Hepatocyte (in vitro differentiated cells): ENCODE measurements at regions not wholly inside any gene's neighbourhood (a gene's known extent, or its start where the extent isn't known, plus 50 kb on each side); places are given as distances from the start of the nearest gene placed in this dataset.
"Not testable (repeated sequence)": the region's sequence is repeated elsewhere in the genome, so short reads cannot be mapped to it uniquely, and the experiment has no call there.

Source experiments
- DNase-seq: peaks from one replicate; pipeline ENCODE4 v3.0.0-alpha.2; 2016; ENCODE audit warnings: low spot score
- H2AFZ ChIP-seq: fragments of 200-600 bp; sonication (generic); 2 replicates; pipeline ENCODE4 v1.6.0; 2016; ENCODE audit warnings: antibody characterized with exemption, mild to moderate bottlenecking
- H3K27ac ChIP-seq: fragments of 200-600 bp; sonication (generic); 2 replicates; pipeline ENCODE4 v1.5.1; 2016; ENCODE audit warnings: mild to moderate bottlenecking
- H3K27me3 ChIP-seq: fragments of 200-600 bp; sonication (generic); 2 replicates; pipeline ENCODE4 v1.6.1; 2016
- H3K36me3 ChIP-seq: fragments of 200-600 bp; sonication (generic); replicated peaks from 2 replicates; pipeline ENCODE4 v1.5.1; 2016; ENCODE audit warnings: low read depth; ENCODE audit not compliant: insufficient read depth
- H3K4me1 ChIP-seq: fragments of 200-600 bp; sonication (generic); 2 replicates; pipeline ENCODE4 v1.5.1; 2016; ENCODE audit warnings: mild to moderate bottlenecking, moderate library complexity; ENCODE audit not compliant: insufficient read depth
- H3K4me2 ChIP-seq: fragments of 200-600 bp; sonication (generic); 2 replicates; pipeline ENCODE4 v1.6.0; 2016
- H3K4me3 ChIP-seq: fragments of 200-600 bp; sonication (generic); 2 replicates; pipeline ENCODE4 v1.5.1; 2016; ENCODE audit warnings: mild to moderate bottlenecking
- H3K79me2 ChIP-seq: fragments of 200-600 bp; sonication (generic); 2 replicates; pipeline ENCODE4 v1.6.0; 2017; ENCODE audit warnings: mild to moderate bottlenecking
- H3K9me2 ChIP-seq: fragments of 200-600 bp; sonication (generic); replicated peaks from 2 replicates; pipeline ENCODE4 v1.6.0; 2017; ENCODE audit warnings: mild to moderate bottlenecking; ENCODE audit not compliant: insufficient read depth
- H3K9me3 ChIP-seq: fragments of 200-600 bp; sonication (generic); 2 replicates; pipeline ENCODE4 v1.5.1; 2016; ENCODE audit warnings: low read depth, mild to moderate bottlenecking
- H4K20me1 ChIP-seq: fragments of 200-600 bp; sonication (generic); 2 replicates; pipeline ENCODE4 v1.6.0; 2016; ENCODE audit warnings: mild to moderate bottlenecking; ENCODE audit not compliant: insufficient read depth, poor library complexity, severe bottlenecking
- WGBS: methylation state at CpG from one replicate; pipeline ENCODE4 v1.1.6; 2016; ENCODE audit warnings: low lambda C conversion rate; ENCODE audit errors: missing lambda C conversion rate; 5-methylcytosine and 5-hydroxymethylcytosine counted together
- small RNA-seq: library from RNA; depleted of rRNA; stranded (forward); fragments of <200 nt; gene quantifications from one replicate; pipeline ENCODE3, GENCODE V24; 2014

GRCh38 chr1:120232834-120233660 lies 56.7 kb upstream of the SEC22B start:
- H3K9me2 ChIP-seq, H3K27ac ChIP-seq, H2AFZ ChIP-seq, H3K4me1 ChIP-seq, H3K36me3 ChIP-seq, H3K9me3 ChIP-seq, H3K4me3 ChIP-seq, H3K79me2 ChIP-seq, H4K20me1 ChIP-seq, H3K27me3 ChIP-seq, DNase-seq: not testable (repeated sequence)
- WGBS = no CpG with 5 or more reads among the region's 53 CpGs
- H3K4me2 ChIP-seq = peak overlapping the region; percentile 66

GRCh38 chr1:120229835-120230234 lies 53.5 kb upstream of the SEC22B start:
- H3K4me3 ChIP-seq, H3K79me2 ChIP-seq, H2AFZ ChIP-seq, H4K20me1 ChIP-seq, H3K9me3 ChIP-seq, H3K4me2 ChIP-seq, H3K4me1 ChIP-seq, H3K27ac ChIP-seq, DNase-seq, H3K9me2 ChIP-seq, H3K36me3 ChIP-seq, H3K27me3 ChIP-seq: not testable (repeated sequence)
- WGBS = no CpG with 5 or more reads among the region's 1 CpG

Small RNA genes in the stretch of these regions (small RNA-seq; reads per million reads assigned to genes)
- gene RF00003 = 1.3 reads per million, percentile 79 among the genes with 10 or more reads in this experiment
